ENCODE measurements at regions not wholly inside any gene's neighbourhood (a gene's known extent, or its start where the extent isn't known, plus 50 kb on each side); places are given as distances from the start of the nearest gene placed in this dataset.

DNA sequence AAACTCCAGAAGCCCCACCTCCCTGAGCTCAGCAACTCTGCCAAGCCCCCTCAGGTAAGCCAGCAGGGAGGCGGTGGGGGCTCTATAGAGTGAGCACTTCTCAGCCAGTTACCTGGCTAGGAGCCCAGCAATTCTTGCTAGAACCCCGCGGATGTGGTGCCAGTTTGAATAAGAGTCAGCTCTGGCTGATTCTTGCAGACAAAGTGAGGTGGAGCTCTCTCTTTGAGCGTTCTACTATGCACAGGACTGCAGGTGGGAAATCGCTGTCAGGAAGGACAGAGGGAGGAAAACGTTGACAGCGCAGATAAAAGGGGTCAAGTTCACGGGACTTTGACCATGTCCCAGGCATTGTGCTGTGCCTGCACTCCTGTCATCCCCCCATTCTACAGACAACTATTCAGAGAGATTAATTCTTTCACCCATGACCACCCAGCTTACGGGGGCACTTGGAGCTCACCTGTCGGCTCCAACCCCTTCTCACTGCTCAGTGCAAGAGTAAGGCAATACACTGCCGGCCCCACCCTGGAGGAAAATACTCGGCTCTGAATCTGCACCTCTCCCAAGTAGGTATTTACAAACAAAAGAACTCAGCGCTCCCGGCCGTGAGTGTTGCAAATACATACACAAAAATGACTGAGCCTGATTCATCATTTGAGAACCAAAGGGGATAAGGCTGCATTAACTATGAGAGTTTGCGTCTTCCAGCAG lies 92.9 kb downstream of the ANKRD60 start:
- TF ChIP-seq, protein P1, sequence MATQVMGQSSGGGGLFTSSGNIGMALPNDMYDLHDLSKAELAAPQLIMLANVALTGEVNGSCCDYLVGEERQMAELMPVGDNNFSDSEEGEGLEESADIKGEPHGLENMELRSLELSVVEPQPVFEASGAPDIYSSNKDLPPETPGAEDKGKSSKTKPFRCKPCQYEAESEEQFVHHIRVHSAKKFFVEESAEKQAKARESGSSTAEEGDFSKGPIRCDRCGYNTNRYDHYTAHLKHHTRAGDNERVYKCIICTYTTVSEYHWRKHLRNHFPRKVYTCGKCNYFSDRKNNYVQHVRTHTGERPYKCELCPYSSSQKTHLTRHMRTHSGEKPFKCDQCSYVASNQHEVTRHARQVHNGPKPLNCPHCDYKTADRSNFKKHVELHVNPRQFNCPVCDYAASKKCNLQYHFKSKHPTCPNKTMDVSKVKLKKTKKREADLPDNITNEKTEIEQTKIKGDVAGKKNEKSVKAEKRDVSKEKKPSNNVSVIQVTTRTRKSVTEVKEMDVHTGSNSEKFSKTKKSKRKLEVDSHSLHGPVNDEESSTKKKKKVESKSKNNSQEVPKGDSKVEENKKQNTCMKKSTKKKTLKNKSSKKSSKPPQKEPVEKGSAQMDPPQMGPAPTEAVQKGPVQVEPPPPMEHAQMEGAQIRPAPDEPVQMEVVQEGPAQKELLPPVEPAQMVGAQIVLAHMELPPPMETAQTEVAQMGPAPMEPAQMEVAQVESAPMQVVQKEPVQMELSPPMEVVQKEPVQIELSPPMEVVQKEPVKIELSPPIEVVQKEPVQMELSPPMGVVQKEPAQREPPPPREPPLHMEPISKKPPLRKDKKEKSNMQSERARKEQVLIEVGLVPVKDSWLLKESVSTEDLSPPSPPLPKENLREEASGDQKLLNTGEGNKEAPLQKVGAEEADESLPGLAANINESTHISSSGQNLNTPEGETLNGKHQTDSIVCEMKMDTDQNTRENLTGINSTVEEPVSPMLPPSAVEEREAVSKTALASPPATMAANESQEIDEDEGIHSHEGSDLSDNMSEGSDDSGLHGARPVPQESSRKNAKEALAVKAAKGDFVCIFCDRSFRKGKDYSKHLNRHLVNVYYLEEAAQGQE (IDR thresholded peaks at IDR 0.05; ENCODE audit: insufficient read depth in 1 of 2, low read depth in 2 of 2, low read length in 2 of 2), result no peak
- no peak for TF ChIP-seq POLR2AphosphoS5 (IDR thresholded peaks at IDR 0.05; ENCODE audit: low read depth, low read length)
- no peak for TF ChIP-seq TAF1 (IDR thresholded peaks at IDR 0.05; ENCODE audit: borderline replicate concordance, insufficient read depth, low read length)
- no peak for TF ChIP-seq SIN3A (IDR thresholded peaks at IDR 0.05; ENCODE audit: borderline replicate concordance, insufficient read depth, low read length)
- TF ChIP-seq FOXP2 (optimal IDR thresholded peaks at IDR 0.05; ENCODE audit: borderline replicate concordance, extremely low read depth, extremely low read length, insufficient read depth), result no peak
